OCI-LY3 (cell line): ENCODE measurements at regions not wholly inside any gene's neighbourhood (a gene's known extent, or its start where the extent isn't known, plus 50 kb on each side); places are given as distances from the start of the nearest gene placed in this dataset.

Experiments used
- CTCF ChIP-seq: fragments of 200-600, 300-600 bp; sonication (generic); IDR thresholded peaks from 2 replicates; pipeline ENCODE4 v1.5.1; 2014; ENCODE audit warnings: antibody characterized with exemption, low read length, low read depth
- EZH2phosphoT487 ChIP-seq: fragments of 200-600 bp; shearing (Covaris generic); IDR thresholded peaks from 2 replicates; pipeline ENCODE4 v1.6.1; 2018; ENCODE audit warnings: antibody characterized with exemption, mixed run types, low read depth

DNA sequence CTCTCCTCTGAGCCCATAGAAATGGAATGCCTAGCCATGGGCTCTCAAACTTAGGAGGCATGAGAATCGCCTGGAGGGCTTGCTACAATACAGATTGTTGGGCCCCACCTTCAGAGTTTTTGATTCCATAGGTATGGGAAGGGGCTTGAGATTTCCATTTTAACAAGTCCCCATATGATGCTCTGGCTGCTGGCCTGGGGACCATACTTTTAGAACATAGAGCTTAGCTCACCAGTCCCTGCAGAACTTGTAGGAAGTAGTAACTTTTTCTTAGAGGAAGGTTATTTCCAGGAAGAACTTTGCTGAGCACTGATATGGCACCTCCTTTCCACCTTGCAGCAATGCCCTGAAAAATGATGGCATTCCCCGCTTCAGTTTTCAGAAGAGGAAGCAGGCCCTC is 177.0 kb upstream of the ZMIZ1 start:
- no peak for TF ChIP-seq CTCF
- TF ChIP-seq EZH2phosphoT487 = no peak
